DND-41 (cell line): ENCODE measurements at regions not wholly inside any gene's neighbourhood (a gene's known extent, or its start where the extent isn't known, plus 50 kb on each side); places are given as distances from the start of the nearest gene placed in this dataset.
"Not testable (repeated sequence)": the region's sequence is repeated elsewhere in the genome, so short reads cannot be mapped to it uniquely, and the experiment has no call there.

Source experiments
- CTCF ChIP-seq: IDR thresholded peaks from 2 replicates; pipeline ENCODE4 v1.5.1; 2012; ENCODE audit warnings: borderline replicate concordance, low read length, moderate library complexity, mild to moderate bottlenecking; ENCODE audit not compliant: poor library complexity, severe bottlenecking; ENCODE audit errors: extremely low read depth
- EZH2 ChIP-seq: IDR thresholded peaks from 3 replicates; pipeline ENCODE4 v1.6.1; 2012; ENCODE audit warnings: borderline replicate concordance, low read depth, mild to moderate bottlenecking, moderate library complexity, low read length, inconsistent platforms; ENCODE audit not compliant: severe bottlenecking

DNA sequence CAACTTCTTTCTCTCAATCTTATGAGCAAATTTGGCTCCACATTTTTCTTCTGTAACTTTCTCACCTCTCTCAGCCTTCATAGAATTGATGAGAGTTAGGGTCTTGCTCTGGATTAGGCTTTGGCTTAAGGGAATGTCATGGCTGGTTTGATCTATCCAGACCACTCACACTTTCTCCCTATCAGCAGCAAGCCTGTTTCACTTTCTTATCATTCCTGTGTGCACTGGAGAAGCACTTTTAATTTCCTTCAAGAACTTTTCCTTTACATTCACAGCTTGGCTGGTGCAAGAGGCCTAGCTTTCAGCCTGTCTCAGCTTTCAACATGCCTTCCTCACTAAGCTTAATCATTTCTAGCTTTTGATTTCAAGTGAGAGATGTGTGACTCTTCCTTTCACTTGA lies 134.5 kb upstream of the FZD8 start:
- not testable (repeated sequence) for TF ChIP-seq CTCF, EZH2
